ENCODE measurements at regions not wholly inside any gene's neighbourhood (a gene's known extent, or its start where the extent isn't known, plus 50 kb on each side); places are given as distances from the start of the nearest gene placed in this dataset.
"Not testable (repeated sequence)": the region's sequence is repeated elsewhere in the genome, so short reads cannot be mapped to it uniquely, and the experiment has no call there.

DNA sequence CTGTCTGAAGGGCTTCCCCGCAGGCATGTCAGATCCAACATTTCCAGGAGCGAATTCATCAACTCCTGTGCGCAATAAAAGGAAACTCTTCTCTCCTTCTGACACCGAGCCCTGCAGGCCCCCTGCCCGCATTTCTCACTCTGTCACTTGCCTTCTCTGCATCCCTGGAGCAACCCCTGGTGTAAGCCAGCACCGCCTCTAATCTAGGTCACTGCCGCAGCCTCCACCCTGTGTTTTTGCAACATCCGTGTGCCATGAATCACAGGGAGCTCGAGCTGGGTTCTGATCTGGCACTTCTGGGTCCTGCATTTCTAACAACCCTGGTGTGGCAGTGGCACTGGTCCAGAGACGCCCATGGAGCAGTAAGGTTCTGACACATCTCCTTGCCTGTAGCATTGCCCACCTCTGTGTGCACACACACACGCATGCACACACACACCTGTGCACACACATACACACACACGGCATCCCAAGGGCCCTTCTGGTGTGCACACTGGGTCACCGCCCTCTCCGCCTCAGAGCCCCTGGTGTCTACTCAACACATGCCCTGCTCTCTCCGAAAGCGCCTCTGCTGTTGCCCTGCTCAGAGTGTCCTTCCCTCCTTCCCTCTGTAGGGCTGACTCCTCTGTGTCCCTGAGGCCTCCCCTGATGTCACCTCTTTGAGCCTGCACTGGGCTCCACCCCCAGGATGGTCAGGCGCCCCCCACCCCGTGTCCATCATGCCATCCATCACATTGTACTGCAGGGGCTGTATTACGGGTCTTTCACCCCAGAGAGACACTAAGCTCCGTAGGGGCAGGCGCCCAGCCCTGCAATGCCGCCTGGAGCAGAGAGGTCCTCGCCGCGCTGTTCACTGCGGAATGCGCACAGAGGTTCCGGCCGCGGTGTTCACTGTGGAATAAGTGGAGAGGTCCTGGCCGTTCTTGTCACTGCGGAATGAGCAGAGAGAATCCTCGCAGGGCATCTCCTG is 111.4 kb upstream of the SFSWAP start:
- Histone ChIP-seq H3K27me3 (ENCODE audit: control insufficient read depth in 3 of 3, insufficient read depth in 3 of 3, low read length in 3 of 3) (peaks cover 9 to 34% (median 15%) of the 10 kb centered on the region in 3 donors), H3K4me1 (ENCODE audit: control insufficient read depth in 3 of 3, insufficient read depth in 3 of 3, low read length in 3 of 3) (no peaks in the 10 kb centered on the region), H3K27ac (ENCODE audit: low read depth, low read length) (no peak overlapping the region), H3K9ac (ENCODE audit: low read depth in 1 of 3, low read length in 3 of 3) (no peak overlapping the region), H3K36me3 (ENCODE audit: control insufficient read depth in 3 of 3, insufficient read depth in 3 of 3, low read length in 3 of 3) (no peaks in the 10 kb centered on the region), H3K9me3 (ENCODE audit: control insufficient read depth in 3 of 3, low read length in 3 of 3) (no peaks in the 10 kb centered on the region), H3K4me3 (ENCODE audit: low read length in 3 of 3) (no peak overlapping the region)

GRCh38 chr12:131600160-131600532 is 110.7 kb upstream of the SFSWAP start:
- Histone ChIP-seq H3K9me3 (ENCODE audit: control insufficient read depth in 3 of 3, low read length in 3 of 3) (no peaks in the 10 kb centered on the region), H3K9ac (ENCODE audit: low read depth in 1 of 3, low read length in 3 of 3) (no peak overlapping the region), H3K36me3 (ENCODE audit: control insufficient read depth in 3 of 3, insufficient read depth in 3 of 3, low read length in 3 of 3) (no peaks in the 10 kb centered on the region), H3K27ac (ENCODE audit: low read depth, low read length) (no peak overlapping the region), H3K4me3 (ENCODE audit: low read length in 3 of 3) (no peak overlapping the region), H3K27me3 (ENCODE audit: control insufficient read depth in 3 of 3, insufficient read depth in 3 of 3, low read length in 3 of 3) (peaks cover 9 to 37% (median 18%) of the 10 kb centered on the region in 3 donors), H3K4me1 (ENCODE audit: control insufficient read depth in 3 of 3, insufficient read depth in 3 of 3, low read length in 3 of 3) (no peaks in the 10 kb centered on the region)

GRCh38 chr12:131601499-131601898 is 109.4 kb upstream of the SFSWAP start:
- peaks cover 6 to 40% (median 22%) of the 10 kb centered on the region in 3 donors for H3K27me3 ChIP-seq (ENCODE audit: control insufficient read depth in 3 of 3, insufficient read depth in 3 of 3, low read length in 3 of 3)
- H3K9me3 ChIP-seq (ENCODE audit: control insufficient read depth in 3 of 3, low read length in 3 of 3); H3K36me3 ChIP-seq (ENCODE audit: control insufficient read depth in 3 of 3, insufficient read depth in 3 of 3, low read length in 3 of 3); H3K27ac ChIP-seq (ENCODE audit: low read depth, low read length); H3K4me1 ChIP-seq (ENCODE audit: control insufficient read depth in 3 of 3, insufficient read depth in 3 of 3, low read length in 3 of 3); H3K9ac ChIP-seq (ENCODE audit: low read depth in 1 of 3, low read length in 3 of 3); H3K4me3 ChIP-seq (ENCODE audit: low read length in 3 of 3): not testable (repeated sequence)

DNA sequence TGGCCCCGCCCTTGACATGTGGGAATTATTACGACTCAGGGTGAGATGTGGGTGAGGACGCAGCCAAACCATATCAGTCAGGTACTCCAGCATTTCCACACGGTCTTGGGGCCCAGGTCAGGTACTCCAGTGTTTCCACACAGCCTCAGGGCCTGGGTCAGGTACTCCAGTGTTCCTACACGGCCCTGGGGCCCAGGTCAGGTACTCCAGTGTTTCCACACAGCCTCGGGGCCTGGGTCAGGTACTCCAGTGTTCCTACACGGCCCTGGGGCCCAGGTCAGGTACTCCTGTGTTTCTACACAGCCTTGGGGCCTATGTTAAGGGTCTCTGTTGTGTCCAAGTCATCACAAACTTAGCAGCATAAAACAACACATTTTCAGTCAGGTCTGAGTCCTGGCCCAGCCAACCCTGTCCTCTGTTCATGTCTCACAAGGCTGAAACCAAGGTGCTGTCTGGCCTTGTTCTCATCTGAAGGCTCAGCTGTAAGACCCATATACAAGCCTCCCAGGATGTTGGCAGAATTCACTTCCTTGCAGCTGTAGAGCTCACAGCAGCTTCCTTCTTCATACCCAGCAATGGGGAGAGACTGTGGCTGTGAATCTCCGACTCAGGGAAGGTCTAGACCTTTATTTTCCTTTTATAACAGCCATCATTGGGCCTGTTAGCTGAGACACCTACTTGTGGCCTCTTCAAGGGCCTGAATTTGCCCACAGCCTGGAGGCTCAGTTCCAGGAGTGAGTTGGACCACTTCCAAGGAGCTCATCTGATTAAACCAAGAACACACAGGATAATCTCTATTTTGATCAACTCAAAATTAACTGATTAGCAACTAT is 107.6 kb upstream of the SFSWAP start:
- H3K27me3 ChIP-seq (ENCODE audit: control insufficient read depth in 3 of 3, insufficient read depth in 3 of 3, low read length in 3 of 3) = peaks cover 9 to 33% (median 22%) of the 10 kb centered on the region in 3 donors
- H3K4me1 ChIP-seq (ENCODE audit: control insufficient read depth in 3 of 3, insufficient read depth in 3 of 3, low read length in 3 of 3) = no peaks in the 10 kb centered on the region
- H3K36me3 ChIP-seq (ENCODE audit: control insufficient read depth in 3 of 3, insufficient read depth in 3 of 3, low read length in 3 of 3) = no peaks in the 10 kb centered on the region
- H3K27ac ChIP-seq (ENCODE audit: low read depth, low read length) = no peak overlapping the region
- H3K9me3 ChIP-seq (ENCODE audit: control insufficient read depth in 3 of 3, low read length in 3 of 3) = no peaks in the 10 kb centered on the region
- H3K4me3 ChIP-seq (ENCODE audit: low read length in 3 of 3) = no peak overlapping the region
- no peak overlapping the region for H3K9ac ChIP-seq (ENCODE audit: low read depth in 1 of 3, low read length in 3 of 3)

GRCh38 chr12:131603939-131604795 is 106.7 kb upstream of the SFSWAP start:
- Histone ChIP-seq H3K36me3 (ENCODE audit: control insufficient read depth in 3 of 3, insufficient read depth in 3 of 3, low read length in 3 of 3) (no peaks in the 10 kb centered on the region), H3K9me3 (ENCODE audit: control insufficient read depth in 3 of 3, low read length in 3 of 3) (no peaks in the 10 kb centered on the region), H3K4me3 (ENCODE audit: low read length in 3 of 3) (no peak overlapping the region), H3K4me1 (ENCODE audit: control insufficient read depth in 3 of 3, insufficient read depth in 3 of 3, low read length in 3 of 3) (peaks cover 0 to 4% (median 0%) of the 10 kb centered on the region in 3 donors), H3K27ac (ENCODE audit: low read depth, low read length) (no peak overlapping the region), H3K9ac (ENCODE audit: low read depth in 1 of 3, low read length in 3 of 3) (no peak overlapping the region), H3K27me3 (ENCODE audit: control insufficient read depth in 3 of 3, insufficient read depth in 3 of 3, low read length in 3 of 3) (peaks cover 9 to 30% (median 22%) of the 10 kb centered on the region in 3 donors)

DNA sequence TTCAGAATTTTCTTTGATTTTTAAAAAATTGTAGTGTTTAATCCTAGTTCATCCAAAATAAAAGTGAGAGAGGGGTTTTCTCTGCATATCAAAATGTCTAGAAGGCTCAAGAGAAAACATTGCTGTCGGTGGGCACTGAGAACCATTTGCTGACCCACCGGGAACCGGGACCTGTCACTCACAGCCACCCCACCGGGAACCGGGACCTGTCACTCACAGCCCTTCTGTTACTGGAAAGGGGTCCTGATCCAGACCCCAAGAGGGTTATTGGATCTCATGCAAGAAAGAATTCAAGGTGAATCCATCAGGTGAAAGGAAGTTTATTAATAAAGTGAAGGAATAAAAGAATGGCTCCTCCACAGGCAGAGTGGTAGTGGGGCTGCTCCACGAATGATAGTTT is 106.0 kb upstream of the SFSWAP start:
- Histone ChIP-seq H3K36me3 (ENCODE audit: control insufficient read depth in 3 of 3, insufficient read depth in 3 of 3, low read length in 3 of 3) (no peaks in the 10 kb centered on the region), H3K27ac (ENCODE audit: low read depth, low read length) (no peak overlapping the region), H3K9ac (ENCODE audit: low read depth in 1 of 3, low read length in 3 of 3) (no peak overlapping the region), H3K4me3 (ENCODE audit: low read length in 3 of 3) (no peak overlapping the region), H3K27me3 (ENCODE audit: control insufficient read depth in 3 of 3, insufficient read depth in 3 of 3, low read length in 3 of 3) (peaks cover 8 to 25% (median 22%) of the 10 kb centered on the region in 3 donors), H3K4me1 (ENCODE audit: control insufficient read depth in 3 of 3, insufficient read depth in 3 of 3, low read length in 3 of 3) (peaks cover 0 to 5% (median 4%) of the 10 kb centered on the region in 3 donors), H3K9me3 (ENCODE audit: control insufficient read depth in 3 of 3, low read length in 3 of 3) (no peaks in the 10 kb centered on the region)

GRCh38 chr12:131605304-131605829 is 105.5 kb upstream of the SFSWAP start:
- Histone ChIP-seq H3K27me3 (ENCODE audit: control insufficient read depth in 3 of 3, insufficient read depth in 3 of 3, low read length in 3 of 3) (peaks cover 8 to 24% (median 20%) of the 10 kb centered on the region in 3 donors), H3K9me3 (ENCODE audit: control insufficient read depth in 3 of 3, low read length in 3 of 3) (no peaks in the 10 kb centered on the region), H3K9ac (ENCODE audit: low read depth in 1 of 3, low read length in 3 of 3) (no peak overlapping the region), H3K27ac (ENCODE audit: low read depth, low read length) (no peak overlapping the region), H3K36me3 (ENCODE audit: control insufficient read depth in 3 of 3, insufficient read depth in 3 of 3, low read length in 3 of 3) (no peaks in the 10 kb centered on the region), H3K4me1 (ENCODE audit: control insufficient read depth in 3 of 3, insufficient read depth in 3 of 3, low read length in 3 of 3) (peaks cover 0 to 5% (median 4%) of the 10 kb centered on the region in 3 donors), H3K4me3 (ENCODE audit: low read length in 3 of 3) (no peak overlapping the region)

GRCh38 chr12:131606218-131606901 is 104.5 kb upstream of the SFSWAP start:
- Histone ChIP-seq H3K9me3 (ENCODE audit: control insufficient read depth in 3 of 3, low read length in 3 of 3) (no peaks in the 10 kb centered on the region), H3K36me3 (ENCODE audit: control insufficient read depth in 3 of 3, insufficient read depth in 3 of 3, low read length in 3 of 3) (no peaks in the 10 kb centered on the region), H3K4me1 (ENCODE audit: control insufficient read depth in 3 of 3, insufficient read depth in 3 of 3, low read length in 3 of 3) (peaks cover 0 to 5% (median 4%) of the 10 kb centered on the region in 3 donors), H3K9ac (ENCODE audit: low read depth in 1 of 3, low read length in 3 of 3) (no peak overlapping the region), H3K4me3 (ENCODE audit: low read length in 3 of 3) (no peak overlapping the region), H3K27ac (ENCODE audit: low read depth, low read length) (no peak overlapping the region), H3K27me3 (ENCODE audit: control insufficient read depth in 3 of 3, insufficient read depth in 3 of 3, low read length in 3 of 3) (peaks cover 8 to 24% (median 19%) of the 10 kb centered on the region in 3 donors)

Data from skeletal muscle tissue (tissue), 3 donors.